ENCODE measurements at regions not wholly inside any gene's neighbourhood (a gene's known extent, or its start where the extent isn't known, plus 50 kb on each side); places are given as distances from the start of the nearest gene placed in this dataset.

DNA sequence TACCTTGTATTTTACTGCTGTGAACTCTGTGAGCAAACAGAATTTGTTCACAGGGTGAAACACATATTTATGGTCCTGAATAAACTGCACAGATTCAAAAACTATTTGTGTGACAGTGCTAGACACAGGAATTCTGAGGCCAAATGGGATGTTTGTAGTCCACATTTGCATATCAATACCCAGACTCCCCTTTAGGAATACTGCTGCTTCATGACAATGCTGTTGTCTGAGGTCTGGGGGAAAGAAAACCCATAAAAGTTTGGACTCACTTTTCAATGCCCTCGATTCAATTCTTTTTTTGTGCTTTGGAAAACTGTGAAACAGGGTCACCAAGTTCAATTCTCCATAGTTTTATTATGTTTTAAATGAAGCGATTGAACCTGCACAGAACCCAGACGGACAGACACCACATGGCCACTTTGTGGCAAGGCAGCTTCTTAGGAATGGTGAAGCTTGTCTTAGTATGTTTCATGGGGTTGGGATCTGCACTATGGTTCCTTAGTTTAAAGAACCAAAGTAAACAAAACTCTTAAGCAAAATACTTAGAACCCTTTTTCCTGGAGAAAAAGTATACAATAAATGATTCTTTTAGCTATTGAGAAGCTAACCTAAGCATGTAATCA is 92.3 kb upstream of the MAD2L1 start:
- no peak for DNase-seq

DNA sequence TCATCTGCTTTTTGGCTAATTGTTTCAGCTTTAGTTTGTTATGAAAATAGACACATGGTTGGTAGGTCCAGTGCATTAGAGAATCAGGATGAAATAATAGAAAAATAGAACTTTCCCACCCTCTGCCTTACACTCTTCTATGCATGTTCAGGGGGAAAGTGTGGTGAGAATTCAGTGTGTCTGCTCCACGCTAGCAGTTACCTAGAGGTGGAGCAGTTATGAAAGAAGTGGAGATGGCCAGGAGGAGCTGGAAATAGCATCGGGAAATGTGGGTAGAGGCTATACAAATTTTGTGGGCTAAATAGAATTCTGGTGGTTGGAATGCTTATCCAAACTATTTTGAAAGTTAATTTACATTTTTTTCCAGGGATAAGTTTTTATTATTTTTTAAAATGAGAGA is 91.4 kb upstream of the MAD2L1 start:
- DNase-seq: no peak

DNA sequence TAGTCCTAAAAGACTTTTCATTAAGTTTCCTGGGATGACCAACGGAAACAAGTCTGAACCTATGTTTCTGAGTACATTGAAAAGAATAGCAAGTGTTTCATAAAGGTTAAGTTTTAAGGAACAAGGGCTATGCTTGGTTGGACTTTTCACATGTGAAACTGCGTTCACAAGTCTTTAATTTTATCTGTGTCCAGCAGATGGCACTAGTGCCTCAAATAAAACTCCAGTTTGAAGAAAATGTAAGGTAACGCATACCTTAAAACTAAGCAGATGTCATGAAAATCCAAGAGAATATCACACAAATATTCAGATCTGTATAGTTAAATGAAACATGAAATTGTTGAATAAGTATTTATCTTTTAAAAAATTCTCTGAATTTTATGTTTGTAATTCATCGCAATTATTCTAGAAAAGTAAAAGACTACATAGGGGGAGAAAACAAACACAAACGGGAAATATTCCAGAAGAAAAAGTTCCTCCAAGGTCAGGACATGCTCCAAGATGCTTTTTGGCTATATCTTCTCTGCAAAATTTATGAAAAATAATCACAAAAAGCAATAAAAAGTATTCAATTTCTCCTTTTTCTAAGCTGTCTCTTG is 89.6 kb upstream of the MAD2L1 start:
- DNase-seq: peak; percentile 36

DNA sequence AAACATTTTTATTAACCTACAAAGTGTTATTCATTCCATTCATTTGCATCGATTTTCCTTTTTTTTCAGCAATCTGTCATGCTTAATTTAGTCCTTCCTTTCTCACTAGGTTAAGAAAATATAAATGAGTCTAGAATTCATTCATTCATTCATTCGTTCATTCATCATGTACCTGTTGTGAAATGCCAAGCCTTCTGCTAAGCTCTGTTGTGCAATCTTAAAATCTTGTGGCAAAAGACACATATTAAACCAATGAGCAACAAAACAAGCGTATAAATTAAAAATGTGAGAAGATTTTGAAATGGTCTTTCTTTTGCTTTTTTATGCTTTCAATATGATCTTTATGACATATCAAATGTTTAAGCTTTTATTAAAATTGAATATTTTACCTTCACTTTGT is 88.6 kb upstream of the MAD2L1 start:
- DNase-seq: no peak

DNA sequence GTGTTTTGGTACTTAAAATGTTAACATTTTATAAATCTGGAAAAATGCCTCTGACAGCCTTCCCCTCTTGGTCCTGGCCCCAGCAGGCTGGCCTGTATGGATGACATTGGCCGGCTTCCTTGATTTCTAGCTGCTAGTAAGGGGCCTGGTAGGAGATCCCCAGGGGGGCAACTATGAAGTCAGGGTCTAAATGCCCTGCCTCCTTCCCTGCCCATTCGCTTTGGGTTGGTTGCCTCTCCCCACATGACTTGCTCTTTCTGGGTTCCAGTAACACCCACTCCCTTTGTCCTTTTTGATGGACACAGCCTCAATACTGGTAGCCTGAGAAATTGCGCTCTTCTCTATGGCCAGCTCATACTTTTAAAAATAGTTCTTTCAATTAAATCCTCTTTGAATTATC is 78.0 kb upstream of the MAD2L1 start:
- DNase-seq: no peak

DNA sequence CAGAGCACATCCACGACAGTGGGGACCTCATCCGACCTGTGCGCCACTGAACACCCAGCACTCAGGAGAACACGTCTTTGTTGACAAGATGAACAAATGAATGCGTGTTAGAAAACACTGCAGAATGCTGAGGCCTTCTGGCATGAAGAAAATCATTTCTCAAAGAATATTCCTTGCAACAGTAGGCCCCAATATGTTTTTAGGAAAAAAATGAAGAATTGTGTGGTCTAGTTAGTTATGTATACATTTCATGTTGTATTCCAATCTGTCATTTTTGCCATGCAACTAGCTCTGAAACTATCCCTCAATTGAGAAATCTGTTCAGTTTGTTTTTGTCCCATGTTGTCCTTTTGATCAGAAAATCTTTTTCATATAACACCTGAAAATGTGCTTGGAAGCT is 77.4 kb upstream of the MAD2L1 start:
- no peak for DNase-seq

DNA sequence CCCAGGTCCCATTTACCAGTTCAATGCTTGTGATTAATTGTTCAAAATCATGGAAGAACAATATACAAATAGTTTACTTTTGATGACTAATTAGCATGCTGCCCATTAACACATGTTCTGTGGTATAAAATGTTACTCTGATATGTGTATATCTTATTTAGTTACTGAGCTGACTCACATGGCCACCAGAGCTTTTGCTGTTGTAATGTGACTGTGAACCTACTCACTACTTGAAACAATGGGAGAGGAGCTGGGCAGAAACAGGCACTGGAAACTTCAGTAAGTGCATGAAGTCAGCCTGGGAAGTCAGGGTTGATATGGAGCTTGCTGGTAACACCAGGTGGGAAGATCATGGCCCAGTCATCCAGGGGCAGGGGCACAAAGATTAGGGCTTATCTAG is 72.7 kb upstream of the MAD2L1 start:
- DNase-seq: no peak

DNA sequence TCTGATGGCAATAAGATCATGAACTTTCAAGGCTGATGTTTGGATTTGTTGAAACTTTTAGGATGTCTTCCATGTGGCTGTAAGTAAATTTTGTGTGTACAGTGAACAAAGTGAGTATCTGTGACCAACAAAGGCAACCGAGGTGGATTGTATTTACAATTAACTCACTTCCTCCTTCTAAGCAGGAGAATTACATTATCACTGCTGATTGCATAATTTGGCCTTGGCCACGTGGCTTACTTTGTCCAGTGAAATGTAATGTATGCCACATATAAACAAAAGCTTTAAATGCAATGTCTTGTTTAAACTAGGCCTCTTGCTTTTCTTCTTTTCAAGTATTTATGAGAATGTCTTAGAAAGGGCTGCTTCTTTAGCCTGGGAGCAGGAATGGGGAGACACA is 66.3 kb upstream of the MAD2L1 start:
- no peak for DNase-seq

DNA sequence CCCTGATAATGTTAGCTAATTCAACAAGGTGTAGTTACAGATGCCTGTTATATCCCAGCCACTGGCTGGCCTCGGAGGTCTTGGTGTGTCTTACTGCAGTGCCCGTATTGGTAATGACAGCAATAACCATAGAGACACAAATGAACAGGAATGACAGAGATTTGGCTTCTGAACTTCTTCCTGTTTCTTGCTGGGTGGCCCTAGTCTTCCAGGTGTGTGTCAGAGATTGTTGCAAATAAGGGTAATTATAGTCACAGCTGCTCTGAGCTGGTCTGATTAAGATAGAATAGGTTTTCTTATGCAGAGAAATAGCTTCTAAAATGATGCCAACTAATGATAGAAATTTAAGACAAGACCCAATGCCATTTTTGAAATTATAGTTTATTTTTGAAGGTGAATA is 64.1 kb upstream of the MAD2L1 start:
- DNase-seq: no peak

Measured in DMS153 (cell line).